HEK293 (cell line): ENCODE measurements at regions not wholly inside any gene's neighbourhood (a gene's known extent, or its start where the extent isn't known, plus 50 kb on each side); places are given as distances from the start of the nearest gene placed in this dataset.

Experiments used
- CTCF ChIA-PET: fragments of 350-600 bp; formaldehyde crosslinking; extraction: SDS; loops from one replicate; lab custom pipeline; 2021; ENCODE audit warnings: antibody characterized with exemption; lab: Yijun Ruan, JAX
- POLR2A ChIA-PET: fragments of 300-600 bp; formaldehyde crosslinking; extraction: SDS; loops from one replicate; lab custom pipeline; 2020; ENCODE audit warnings: antibody characterized with exemption, inconsistent platforms; lab: Yijun Ruan, JAX
- H3K27ac ChIP-seq: fragments of 200-500 bp; sonication (Bioruptor generic); 2 replicates; pipeline ENCODE4 v1.5.1; 2014; ENCODE audit warnings: low read depth, low read length, control low read depth, inconsistent platforms; ENCODE audit errors: extremely low read depth
- H3K36me3 ChIP-seq, 2 experiments: fragments of 200-500 bp in 1 of 2; sonication (Bioruptor generic) in 1 of 2; 1 replicate in 1 of 2; 2 replicates in 1 of 2; pipeline ENCODE4 v1.5.1; 2014 to 2017; ENCODE audit warnings: inconsistent platforms in 2 of 2, low read length in 2 of 2; ENCODE audit not compliant: control insufficient read depth in 2 of 2, insufficient read depth in 1 of 2
- H3K4me1 ChIP-seq: fragments of 200-500 bp; sonication (Bioruptor generic); 2 replicates; pipeline ENCODE4 v1.5.1; 2014; ENCODE audit warnings: mild to moderate bottlenecking, low read length, inconsistent platforms; ENCODE audit not compliant: control insufficient read depth, insufficient read depth
- H3K4me3 ChIP-seq: 2 replicates; pipeline ENCODE4 v1.5.1; 2011; ENCODE audit warnings: low read depth, mild to moderate bottlenecking, control low read depth, low read length, moderate library complexity
- H3K9me3 ChIP-seq: fragments of 200-500 bp; sonication (Bioruptor generic); 2 replicates; pipeline ENCODE4 v1.5.1; 2014; ENCODE audit warnings: low read depth, low read length, inconsistent platforms; ENCODE audit not compliant: control insufficient read depth, insufficient read depth
- FEZF1 ChIP-seq: fragments of 450-650 bp; formaldehyde crosslinking; IDR thresholded peaks from 2 replicates; pipeline ENCODE4 v1.5.1; 2016; ENCODE audit warnings: missing biosample characterization, missing genetic modification characterization
- HOXA7 ChIP-seq: sonication (generic); formaldehyde crosslinking; IDR thresholded peaks from 2 replicates; pipeline ENCODE4 v1.8.1; 2022; ENCODE audit warnings: missing genetic modification reagents, borderline replicate concordance
- YY1 ChIP-seq: fragments of 450-650 bp; formaldehyde crosslinking; IDR thresholded peaks from 2 replicates; pipeline ENCODE4 v1.5.1; 2018; ENCODE audit warnings: missing biosample characterization, missing genetic modification characterization
- ZFP69B ChIP-seq: fragments of 450-650 bp; formaldehyde crosslinking; IDR thresholded peaks from 2 replicates; pipeline ENCODE4 v1.5.1; 2016; ENCODE audit warnings: missing biosample characterization, missing genetic modification characterization
- ZNF140 ChIP-seq: fragments of 450-650 bp; formaldehyde crosslinking; IDR thresholded peaks from 2 replicates; pipeline ENCODE4 v1.5.1; 2016; ENCODE audit warnings: missing biosample characterization, missing genetic modification characterization
- ZNF146 ChIP-seq: fragments of 450-650 bp; formaldehyde crosslinking; IDR thresholded peaks from 2 replicates; pipeline ENCODE4 v1.5.1; 2016; ENCODE audit warnings: missing biosample characterization, missing genetic modification characterization
- ZNF184 ChIP-seq: fragments of 450-650 bp; IDR thresholded peaks from 2 replicates; pipeline ENCODE4 v1.5.1; 2018; ENCODE audit warnings: missing biosample characterization, mild to moderate bottlenecking, missing genetic modification characterization
- ZNF223 ChIP-seq: fragments of 450-650 bp; formaldehyde crosslinking; IDR thresholded peaks from 2 replicates; pipeline ENCODE4 v1.5.1; 2016; ENCODE audit warnings: missing biosample characterization, missing genetic modification characterization
- ZNF274 ChIP-seq, 2 experiments: fragments of 200-500 bp in 1 of 2; fragments of 450-650 bp in 1 of 2; sonication (Bioruptor generic) in 1 of 2; formaldehyde crosslinking in 1 of 2; IDR thresholded peaks; 2 replicates each; pipeline versions ENCODE4 v1.5.1 to v1.6.1; 2014 to 2016; ENCODE audit warnings: borderline replicate concordance in 1 of 2, inconsistent platforms in 1 of 2, low read length in 1 of 2, missing biosample characterization in 1 of 2, missing genetic modification characterization in 1 of 2
- ZNF324 ChIP-seq: fragments of 450-650 bp; formaldehyde crosslinking; IDR thresholded peaks from 2 replicates; pipeline ENCODE4 v1.5.1; 2016; ENCODE audit warnings: missing biosample characterization, missing genetic modification characterization
- ZNF510 ChIP-seq: fragments of 450-650 bp; formaldehyde crosslinking; IDR thresholded peaks from 2 replicates; pipeline ENCODE4 v1.5.1; 2018; ENCODE audit warnings: mild to moderate bottlenecking, missing genetic modification characterization, missing biosample characterization; ENCODE audit not compliant: insufficient replicate concordance
- ZNF677 ChIP-seq: fragments of 450-650 bp; IDR thresholded peaks from 2 replicates; pipeline ENCODE4 v1.5.0; 2018; ENCODE audit warnings: missing biosample characterization, mild to moderate bottlenecking, missing genetic modification characterization, moderate library complexity
- ZNF76 ChIP-seq: fragments of 450-650 bp; formaldehyde crosslinking; IDR thresholded peaks from 2 replicates; pipeline ENCODE4; 2016; ENCODE audit warnings: low read depth, missing biosample characterization, missing genetic modification characterization, borderline replicate concordance
- ZNF776 ChIP-seq: fragments of 450-650 bp; formaldehyde crosslinking; IDR thresholded peaks from 2 replicates; pipeline ENCODE4 v1.5.0; 2017; ENCODE audit warnings: missing biosample characterization, missing genetic modification characterization, borderline replicate concordance
- ZSCAN30 ChIP-seq: fragments of 450-650 bp; IDR thresholded peaks from 2 replicates; pipeline ENCODE4 v1.5.1; 2018; ENCODE audit warnings: missing biosample characterization, mild to moderate bottlenecking, missing genetic modification characterization, moderate library complexity
- ZXDB ChIP-seq: fragments of 450-650 bp; formaldehyde crosslinking; IDR thresholded peaks from 2 replicates; pipeline ENCODE4 v1.5.1; 2016; ENCODE audit warnings: missing biosample characterization, missing genetic modification characterization
- TF ChIP-seq, protein P1 (sequence below): fragments of 450-650 bp; formaldehyde crosslinking; IDR thresholded peaks from 2 replicates; pipeline ENCODE4 v1.5.1; 2016; ENCODE audit warnings: missing biosample characterization, missing genetic modification characterization, low read depth
- TF ChIP-seq, protein P2 (sequence below): fragments of 450-650 bp; formaldehyde crosslinking; IDR thresholded peaks from 2 replicates; pipeline ENCODE4 v1.5.1; 2016; ENCODE audit warnings: missing biosample characterization, missing genetic modification characterization, borderline replicate concordance
- TF ChIP-seq, protein P3 (sequence below): fragments of 450-650 bp; formaldehyde crosslinking; IDR thresholded peaks from 2 replicates; pipeline ENCODE4 v1.5.1; 2016; ENCODE audit warnings: missing biosample characterization, missing genetic modification characterization

DNA sequence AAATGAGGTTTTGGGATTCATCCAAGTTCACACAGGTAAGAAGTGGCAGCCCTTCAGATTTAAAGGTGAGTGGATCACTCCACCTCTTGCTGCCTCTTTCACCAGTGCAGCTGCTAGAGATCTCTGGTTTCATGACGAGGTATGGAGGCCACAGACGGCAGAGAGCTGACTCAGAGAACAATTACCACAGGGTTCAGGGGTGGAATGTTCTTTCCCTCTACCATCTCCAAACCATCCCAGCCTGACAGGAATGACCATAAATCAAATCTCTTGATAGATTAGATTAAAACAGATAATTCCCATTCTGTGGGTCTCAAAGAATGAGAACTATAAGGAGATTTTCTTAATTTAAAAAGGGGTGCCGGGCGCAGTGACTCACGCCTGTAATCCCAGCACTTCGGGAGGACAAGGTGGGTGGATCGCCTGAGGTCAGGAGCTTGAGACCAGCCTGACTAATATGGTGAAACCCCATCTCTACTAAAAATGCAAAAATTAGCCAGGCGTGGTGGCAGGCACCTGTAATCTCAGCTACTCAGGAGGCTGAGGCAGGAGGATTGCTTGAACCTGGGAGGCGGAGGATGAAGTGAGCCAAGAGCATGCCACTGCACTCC lies 174.2 kb upstream of the ATP11B start:
- no peaks in the 10 kb centered on the region for H3K9me3 ChIP-seq
- CTCF ChIA-PET, result interaction anchor here (0.6 to 6.2 kb wide), 7 partner anchors 65 to 725 kb away, joined by 3 to 29 read pairs (median 4); no protein-coding TSS in a partner anchor
- TF ChIP-seq ZNF776 (tag by site-specific recombination) (no peak), ZNF223 (tag by site-specific recombination) (no peak), YY1 (tag by site-specific recombination) (no peak), ZNF274 (IDR thresholded peaks at IDR 0.05; ENCODE audit: low read length) (no peak), ZNF274 (tag by site-specific recombination; IDR thresholded peaks at IDR 0.05; ENCODE audit: borderline replicate concordance) (no peak), ZNF146 (tag by site-specific recombination) (no peak), ZSCAN30 (no peak), HOXA7 (CRISPR knock-in tag) (no peak), FEZF1 (tag by site-specific recombination) (no peak), ZNF140 (tag by site-specific recombination) (no peak), ZNF324 (tag by site-specific recombination) (no peak), ZNF184 (tag by site-specific recombination) (no peak), ZNF76 (tag by site-specific recombination) (no peak), ZNF510 (tag by site-specific recombination) (no peak)
- TF ChIP-seq, protein P1, sequence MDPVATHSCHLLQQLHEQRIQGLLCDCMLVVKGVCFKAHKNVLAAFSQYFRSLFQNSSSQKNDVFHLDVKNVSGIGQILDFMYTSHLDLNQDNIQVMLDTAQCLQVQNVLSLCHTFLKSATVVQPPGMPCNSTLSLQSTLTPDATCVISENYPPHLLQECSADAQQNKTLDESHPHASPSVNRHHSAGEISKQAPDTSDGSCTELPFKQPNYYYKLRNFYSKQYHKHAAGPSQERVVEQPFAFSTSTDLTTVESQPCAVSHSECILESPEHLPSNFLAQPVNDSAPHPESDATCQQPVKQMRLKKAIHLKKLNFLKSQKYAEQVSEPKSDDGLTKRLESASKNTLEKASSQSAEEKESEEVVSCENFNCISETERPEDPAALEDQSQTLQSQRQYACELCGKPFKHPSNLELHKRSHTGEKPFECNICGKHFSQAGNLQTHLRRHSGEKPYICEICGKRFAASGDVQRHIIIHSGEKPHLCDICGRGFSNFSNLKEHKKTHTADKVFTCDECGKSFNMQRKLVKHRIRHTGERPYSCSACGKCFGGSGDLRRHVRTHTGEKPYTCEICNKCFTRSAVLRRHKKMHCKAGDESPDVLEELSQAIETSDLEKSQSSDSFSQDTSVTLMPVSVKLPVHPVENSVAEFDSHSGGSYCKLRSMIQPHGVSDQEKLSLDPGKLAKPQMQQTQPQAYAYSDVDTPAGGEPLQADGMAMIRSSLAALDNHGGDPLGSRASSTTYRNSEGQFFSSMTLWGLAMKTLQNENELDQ (tag by site-specific recombination), result no peak
- POLR2A ChIA-PET, result no interaction called here
- no peaks in the 10 kb centered on the region for H3K36me3 ChIP-seq
- H3K4me3 ChIP-seq, result no peak overlapping the region
- H3K27ac ChIP-seq, result no peak overlapping the region
- no peaks in the 10 kb centered on the region for H3K4me1 ChIP-seq

DNA sequence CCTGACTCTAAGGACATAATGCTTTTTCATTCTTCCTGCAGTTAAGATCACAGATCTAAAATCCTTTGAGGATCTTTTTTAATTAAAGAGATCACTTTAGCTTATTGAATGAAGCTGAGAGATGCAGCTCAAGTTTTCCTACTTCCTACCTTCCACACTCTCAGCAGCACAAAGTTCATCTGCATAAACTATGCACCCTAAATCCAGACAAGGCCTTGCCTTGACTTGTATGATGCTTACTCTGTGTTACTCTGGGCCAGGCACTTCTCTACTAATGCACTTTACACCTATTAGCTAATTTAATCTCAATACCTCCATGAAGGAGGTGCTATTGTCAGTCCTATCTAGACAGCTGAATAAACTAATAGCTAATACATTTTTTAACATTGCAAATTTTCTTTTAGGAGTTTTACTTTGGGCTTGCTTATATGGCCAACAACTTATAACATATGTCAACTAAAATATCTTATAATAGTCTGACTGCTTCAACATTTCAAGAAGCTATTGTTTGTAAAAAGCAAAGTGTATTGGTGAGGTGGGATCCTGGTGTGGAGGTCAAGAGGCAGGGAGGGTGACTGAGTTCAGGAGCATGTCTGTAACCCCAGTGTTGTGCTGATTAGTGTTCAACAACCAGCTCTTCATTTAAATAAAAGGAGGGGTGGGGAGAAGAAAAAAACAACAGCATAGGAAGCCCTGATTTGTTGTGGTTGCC lies 172.4 kb upstream of the ATP11B start:
- no peak overlapping the region for H3K4me3 ChIP-seq
- POLR2A ChIA-PET, result no interaction called here
- CTCF ChIA-PET, result interaction anchor here (0.6 to 6.2 kb wide), 7 partner anchors 11 to 1054 kb away, joined by 3 to 29 read pairs (median 4); no protein-coding TSS in a partner anchor
- TF ChIP-seq, protein P2, sequence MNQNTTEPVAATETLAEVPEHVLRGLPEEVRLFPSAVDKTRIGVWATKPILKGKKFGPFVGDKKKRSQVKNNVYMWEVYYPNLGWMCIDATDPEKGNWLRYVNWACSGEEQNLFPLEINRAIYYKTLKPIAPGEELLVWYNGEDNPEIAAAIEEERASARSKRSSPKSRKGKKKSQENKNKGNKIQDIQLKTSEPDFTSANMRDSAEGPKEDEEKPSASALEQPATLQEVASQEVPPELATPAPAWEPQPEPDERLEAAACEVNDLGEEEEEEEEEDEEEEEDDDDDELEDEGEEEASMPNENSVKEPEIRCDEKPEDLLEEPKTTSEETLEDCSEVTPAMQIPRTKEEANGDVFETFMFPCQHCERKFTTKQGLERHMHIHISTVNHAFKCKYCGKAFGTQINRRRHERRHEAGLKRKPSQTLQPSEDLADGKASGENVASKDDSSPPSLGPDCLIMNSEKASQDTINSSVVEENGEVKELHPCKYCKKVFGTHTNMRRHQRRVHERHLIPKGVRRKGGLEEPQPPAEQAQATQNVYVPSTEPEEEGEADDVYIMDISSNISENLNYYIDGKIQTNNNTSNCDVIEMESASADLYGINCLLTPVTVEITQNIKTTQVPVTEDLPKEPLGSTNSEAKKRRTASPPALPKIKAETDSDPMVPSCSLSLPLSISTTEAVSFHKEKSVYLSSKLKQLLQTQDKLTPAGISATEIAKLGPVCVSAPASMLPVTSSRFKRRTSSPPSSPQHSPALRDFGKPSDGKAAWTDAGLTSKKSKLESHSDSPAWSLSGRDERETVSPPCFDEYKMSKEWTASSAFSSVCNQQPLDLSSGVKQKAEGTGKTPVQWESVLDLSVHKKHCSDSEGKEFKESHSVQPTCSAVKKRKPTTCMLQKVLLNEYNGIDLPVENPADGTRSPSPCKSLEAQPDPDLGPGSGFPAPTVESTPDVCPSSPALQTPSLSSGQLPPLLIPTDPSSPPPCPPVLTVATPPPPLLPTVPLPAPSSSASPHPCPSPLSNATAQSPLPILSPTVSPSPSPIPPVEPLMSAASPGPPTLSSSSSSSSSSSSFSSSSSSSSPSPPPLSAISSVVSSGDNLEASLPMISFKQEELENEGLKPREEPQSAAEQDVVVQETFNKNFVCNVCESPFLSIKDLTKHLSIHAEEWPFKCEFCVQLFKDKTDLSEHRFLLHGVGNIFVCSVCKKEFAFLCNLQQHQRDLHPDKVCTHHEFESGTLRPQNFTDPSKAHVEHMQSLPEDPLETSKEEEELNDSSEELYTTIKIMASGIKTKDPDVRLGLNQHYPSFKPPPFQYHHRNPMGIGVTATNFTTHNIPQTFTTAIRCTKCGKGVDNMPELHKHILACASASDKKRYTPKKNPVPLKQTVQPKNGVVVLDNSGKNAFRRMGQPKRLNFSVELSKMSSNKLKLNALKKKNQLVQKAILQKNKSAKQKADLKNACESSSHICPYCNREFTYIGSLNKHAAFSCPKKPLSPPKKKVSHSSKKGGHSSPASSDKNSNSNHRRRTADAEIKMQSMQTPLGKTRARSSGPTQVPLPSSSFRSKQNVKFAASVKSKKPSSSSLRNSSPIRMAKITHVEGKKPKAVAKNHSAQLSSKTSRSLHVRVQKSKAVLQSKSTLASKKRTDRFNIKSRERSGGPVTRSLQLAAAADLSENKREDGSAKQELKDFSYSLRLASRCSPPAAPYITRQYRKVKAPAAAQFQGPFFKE (tag by site-specific recombination), result no peak
- TF ChIP-seq, protein P3, sequence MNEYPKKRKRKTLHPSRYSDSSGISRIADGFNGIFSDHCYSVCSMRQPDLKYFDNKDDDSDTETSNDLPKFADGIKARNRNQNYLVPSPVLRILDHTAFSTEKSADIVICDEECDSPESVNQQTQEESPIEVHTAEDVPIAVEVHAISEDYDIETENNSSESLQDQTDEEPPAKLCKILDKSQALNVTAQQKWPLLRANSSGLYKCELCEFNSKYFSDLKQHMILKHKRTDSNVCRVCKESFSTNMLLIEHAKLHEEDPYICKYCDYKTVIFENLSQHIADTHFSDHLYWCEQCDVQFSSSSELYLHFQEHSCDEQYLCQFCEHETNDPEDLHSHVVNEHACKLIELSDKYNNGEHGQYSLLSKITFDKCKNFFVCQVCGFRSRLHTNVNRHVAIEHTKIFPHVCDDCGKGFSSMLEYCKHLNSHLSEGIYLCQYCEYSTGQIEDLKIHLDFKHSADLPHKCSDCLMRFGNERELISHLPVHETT (tag by site-specific recombination), result no peak
- TF ChIP-seq ZXDB (tag by site-specific recombination) (no peak), ZNF677 (tag by site-specific recombination) (no peak), ZNF274 (IDR thresholded peaks at IDR 0.05; ENCODE audit: low read length) (no peak), ZNF274 (tag by site-specific recombination; IDR thresholded peaks at IDR 0.05; ENCODE audit: borderline replicate concordance) (no peak), ZFP69B (tag by site-specific recombination) (no peak)
- no peaks in the 10 kb centered on the region for H3K4me1 ChIP-seq
- H3K27ac ChIP-seq, result no peak overlapping the region
- H3K36me3 ChIP-seq, result no peaks in the 10 kb centered on the region
- no peaks in the 10 kb centered on the region for H3K9me3 ChIP-seq
